HepG2 (cell line): ENCODE measurements at regions not wholly inside any gene's neighbourhood (a gene's known extent, or its start where the extent isn't known, plus 50 kb on each side); places are given as distances from the start of the nearest gene placed in this dataset.

Source experiments
- ATAC-seq: fragments of 200-7000 bp; cut with Tn5 transposase; 3 replicates; pipeline ENCODE4 v1.9.1; 2020; ENCODE audit warnings: mild to moderate bottlenecking, moderate library complexity
- BruUV-seq: library from RNA; stranded (reverse); fragments of 400-500 nt; replicated peaks from 2 replicates; lab custom pipeline; 2021; lab: Mats Ljungman, UMichigan
- CTCF ChIA-PET: fragments of 300-600 bp; formaldehyde crosslinking; extraction: SDS; loops from one replicate; lab custom pipeline; 2021; ENCODE audit warnings: low total read pairs, inconsistent platforms, low intra/inter-chr PET ratio; lab: Yijun Ruan, JAX
- POLR2A ChIA-PET: fragments of 350-600 bp; sonication (Branson Sonifier 250); formaldehyde crosslinking; loops from one replicate; lab custom pipeline; 2020; ENCODE audit warnings: antibody characterized with exemption, inconsistent platforms; lab: Yijun Ruan, JAX
- DNase-seq: peaks from one replicate; pipeline ENCODE4 v3.0.0-alpha.2; 2015; ENCODE audit warnings: low spot score
- FAIRE-seq: peaks from 3 replicates; lab custom pipeline; 2011; peaks lifted over from hg19 to GRCh38; lab: Jason Lieb, UNC
- H2AFZ ChIP-seq: one replicate; pipeline ENCODE4 v1.6.1; 2011; ENCODE audit warnings: low read length, inconsistent platforms
- H3K27ac ChIP-seq: fragments of 300-600 bp; 3 replicates; pipeline ENCODE4 v1.8.0; 2011; ENCODE audit warnings: mixed run types, mild to moderate bottlenecking, mixed read lengths, low read length, inconsistent platforms; ENCODE audit not compliant: insufficient read depth; ENCODE audit errors: extremely low read length
- H3K27me3 ChIP-seq, 2 experiments: fragments of 200-600 bp in 1 of 2; 2 replicates in 1 of 2; 3 replicates in 1 of 2; pipeline versions ENCODE4 v1.6.0 to v1.8.0; 2011; ENCODE audit warnings: low read length in 2 of 2, mild to moderate bottlenecking in 2 of 2, moderate library complexity in 2 of 2, inconsistent platforms in 1 of 2; ENCODE audit not compliant: insufficient read depth in 2 of 2, control insufficient read depth in 1 of 2
- H3K36me3 ChIP-seq, 2 experiments: fragments of 200-600 bp in 1 of 2; replicated peaks in 1 of 2; 2 replicates in 1 of 2; 3 replicates in 1 of 2; pipeline versions ENCODE4 v1.5.1 to v1.8.0; 2011; ENCODE audit warnings: low read length in 2 of 2, inconsistent platforms in 1 of 2; ENCODE audit not compliant: insufficient read depth in 2 of 2, control insufficient read depth in 1 of 2
- H3K4me1 ChIP-seq: 2 replicates; pipeline ENCODE4 v1.5.1; 2012; ENCODE audit warnings: low read length, inconsistent platforms; ENCODE audit not compliant: insufficient read depth
- H3K4me2 ChIP-seq: 2 replicates; pipeline ENCODE4 v1.6.0; 2011; ENCODE audit warnings: low read depth, low read length, inconsistent platforms
- H3K4me3 ChIP-seq, 3 experiments: fragments of 200-600 bp in 1 of 3; sonication (generic), shearing (Covaris generic) in 1 of 3; replicated peaks in 1 of 3; 2 replicates each; pipeline ENCODE4 v1.5.1; 2011 to 2016; ENCODE audit warnings: low read length in 3 of 3, inconsistent platforms in 2 of 3, low read depth in 2 of 3, mild to moderate bottlenecking in 2 of 3, control low read depth in 1 of 3, mixed read lengths in 1 of 3; ENCODE audit not compliant: insufficient read depth in 1 of 3
- H3K79me2 ChIP-seq: one replicate; pipeline ENCODE4 v1.6.1; 2011; ENCODE audit warnings: low read length, inconsistent platforms; ENCODE audit not compliant: insufficient read depth
- H3K9ac ChIP-seq: 2 replicates; pipeline ENCODE4 v1.6.0; 2011; ENCODE audit warnings: mild to moderate bottlenecking, low read depth, low read length, inconsistent platforms; ENCODE audit not compliant: insufficient read depth
- H3K9me3 ChIP-seq: 2 replicates; pipeline ENCODE4 v1.5.1; 2012; ENCODE audit warnings: mild to moderate bottlenecking, low read length
- H4K20me1 ChIP-seq: 2 replicates; pipeline ENCODE4 v1.6.0; 2011; ENCODE audit warnings: inconsistent platforms, mild to moderate bottlenecking, low read length, moderate library complexity; ENCODE audit not compliant: insufficient read depth
- STAG1 ChIP-seq: sonication (generic); formaldehyde crosslinking; IDR thresholded peaks from 2 replicates; pipeline ENCODE4 v1.4.0; 2020; ENCODE audit warnings: missing genetic modification reagents
- TEAD3 ChIP-seq: optimal IDR thresholded peaks from 2 replicates; pipeline ENCODE3; 2016; ENCODE audit warnings: borderline replicate concordance
- U2AF1 ChIP-seq: fragments of 200-400 bp; formaldehyde crosslinking; optimal IDR thresholded peaks from 2 replicates; pipeline ENCODE3; 2017; ENCODE audit warnings: mild to moderate bottlenecking, low read depth, low read length
- ZMYM4 ChIP-seq: sonication (generic); formaldehyde crosslinking; IDR thresholded peaks from 2 replicates; pipeline ENCODE4 v1.8.1; 2023; ENCODE audit warnings: mild to moderate bottlenecking, missing genetic modification reagents
- ZNF160 ChIP-seq: sonication (generic); formaldehyde crosslinking; IDR thresholded peaks from 2 replicates; pipeline ENCODE4 v1.8.0; 2022; ENCODE audit warnings: mild to moderate bottlenecking, inconsistent platforms, missing genetic modification reagents
- ZNF589 ChIP-seq: sonication (generic); formaldehyde crosslinking; conservative IDR thresholded peaks from 2 replicates; pipeline ENCODE4 v1.8.0; 2022; ENCODE audit warnings: mild to moderate bottlenecking, moderate library complexity, missing genetic modification reagents
- ZNF616 ChIP-seq: sonication (generic); formaldehyde crosslinking; IDR thresholded peaks from 2 replicates; pipeline ENCODE4 v1.5.0; 2020; ENCODE audit warnings: low read depth, mild to moderate bottlenecking, missing genetic modification reagents
- ZNF644 ChIP-seq: IDR thresholded peaks from 2 replicates; pipeline ENCODE4 v1.6.1; 2016; ENCODE audit warnings: low read depth
- WGBS: methylation state at CpG from one replicate; pipeline ENCODE4 v1.1.6; 2017; ENCODE audit warnings: low lambda C conversion rate; 5-methylcytosine and 5-hydroxymethylcytosine counted together
- in situ Hi-C: cut with HindIII; loops from 2 replicates; pipeline ENCODE4 v1.10.0; 2017; ENCODE audit warnings: low pct_unique_long_range_greater_than_20kb; ENCODE audit not compliant: extremely low pct_ligation_motif_present
- intact Hi-C: fragments of 100-400 bp; cut with micrococcal nuclease; formaldehyde crosslinking; loops from one replicate; pipeline ENCODE4 v1.10.0; 2022; ENCODE audit not compliant: unreplicated experiment
- TF ChIP-seq, protein P1 (sequence below): sonication (generic); formaldehyde crosslinking; IDR thresholded peaks from 2 replicates; pipeline ENCODE4 v1.5.0; 2020; ENCODE audit warnings: mild to moderate bottlenecking, missing genetic modification reagents, moderate library complexity

- TF ChIP-seq ZNF160 (no peak), U2AF1 (no peak), ZMYM4 (CRISPR knock-in tag) (no peak), ZNF589 (CRISPR knock-in tag) (no peak)
These were observed 570.7 kb downstream of the PLCL1 start (continued) for GRCh38 chr2:198375083-198375410.

DNA sequence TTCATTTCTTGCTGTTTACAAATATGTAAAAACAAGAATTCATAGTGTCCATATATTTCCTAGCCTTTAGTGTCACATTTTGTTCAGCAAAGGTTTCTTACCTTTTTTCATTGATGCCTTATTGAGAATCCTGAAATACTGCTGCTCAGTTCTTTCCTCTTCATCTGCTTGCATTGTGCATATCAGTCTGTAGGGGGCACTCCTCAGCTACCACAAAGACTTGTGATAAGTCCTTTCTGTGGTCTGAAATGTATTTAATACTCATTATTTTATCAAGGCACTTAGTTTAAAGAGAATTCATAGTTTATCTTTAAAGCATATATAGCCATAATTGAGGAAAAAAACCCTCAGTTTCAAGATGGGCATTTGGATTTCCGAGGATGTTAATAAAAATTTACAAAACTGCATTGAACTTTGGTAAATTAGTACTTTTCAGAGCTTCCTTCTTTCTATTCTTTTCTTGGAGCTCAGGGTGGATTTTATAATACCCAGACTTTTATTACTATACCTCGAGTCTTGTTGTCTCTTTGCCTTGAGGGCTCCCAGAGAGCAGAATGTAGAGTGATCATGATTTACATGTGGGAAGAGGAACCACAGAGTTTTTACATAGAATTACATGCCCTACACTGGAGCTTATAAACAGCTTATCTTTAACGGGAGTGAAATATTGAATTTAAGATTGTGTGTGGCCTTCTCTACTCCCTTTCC lies 570.1 kb downstream of the PLCL1 start:
- Histone ChIP-seq H3K4me1 (no peaks in the 10 kb centered on the region), H3K4me2 (no peak overlapping the region), H3K27ac (no peak overlapping the region), H4K20me1 (no peaks in the 10 kb centered on the region), H3K9ac (no peak overlapping the region), H3K36me3 (no peaks in the 10 kb centered on the region), H3K9me3 (no peaks in the 10 kb centered on the region), H2AFZ (no peak overlapping the region), H3K79me2 (no peaks in the 10 kb centered on the region), H3K27me3 (no peaks in the 10 kb centered on the region), H3K4me3 (no peak overlapping the region)
- DNase-seq (peak; percentile 51), FAIRE-seq (peak; percentile 67), ATAC-seq (peak; percentile 69)
- intact Hi-C loops (loop anchor here (5.0 kb wide), 1 partner anchor 1113 kb away; no protein-coding TSS in a partner anchor), in situ Hi-C loops (no loop called here)
- TF ChIP-seq STAG1 (peak; percentile 62), ZNF616 (CRISPR knock-in tag) (no peak), TEAD3 (CRISPR knock-in tag) (peak; percentile 83), ZNF644 (CRISPR knock-in tag) (no peak)
- TF ChIP-seq, protein P1, sequence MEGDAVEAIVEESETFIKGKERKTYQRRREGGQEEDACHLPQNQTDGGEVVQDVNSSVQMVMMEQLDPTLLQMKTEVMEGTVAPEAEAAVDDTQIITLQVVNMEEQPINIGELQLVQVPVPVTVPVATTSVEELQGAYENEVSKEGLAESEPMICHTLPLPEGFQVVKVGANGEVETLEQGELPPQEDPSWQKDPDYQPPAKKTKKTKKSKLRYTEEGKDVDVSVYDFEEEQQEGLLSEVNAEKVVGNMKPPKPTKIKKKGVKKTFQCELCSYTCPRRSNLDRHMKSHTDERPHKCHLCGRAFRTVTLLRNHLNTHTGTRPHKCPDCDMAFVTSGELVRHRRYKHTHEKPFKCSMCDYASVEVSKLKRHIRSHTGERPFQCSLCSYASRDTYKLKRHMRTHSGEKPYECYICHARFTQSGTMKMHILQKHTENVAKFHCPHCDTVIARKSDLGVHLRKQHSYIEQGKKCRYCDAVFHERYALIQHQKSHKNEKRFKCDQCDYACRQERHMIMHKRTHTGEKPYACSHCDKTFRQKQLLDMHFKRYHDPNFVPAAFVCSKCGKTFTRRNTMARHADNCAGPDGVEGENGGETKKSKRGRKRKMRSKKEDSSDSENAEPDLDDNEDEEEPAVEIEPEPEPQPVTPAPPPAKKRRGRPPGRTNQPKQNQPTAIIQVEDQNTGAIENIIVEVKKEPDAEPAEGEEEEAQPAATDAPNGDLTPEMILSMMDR (CRISPR knock-in tag), result peak; percentile 73
- WGBS, result 2% methylated on average over 3 of the region's 3 CpGs
- BruUV-seq, result no TSS peak
- POLR2A ChIA-PET, result no interaction called here
- CTCF ChIA-PET, result interaction anchor here (1.7 kb wide), 1 partner anchor 1115 kb away, joined by 4 read pairs; no protein-coding TSS in a partner anchor
